DOHH2 (cell line): ENCODE measurements at regions not wholly inside any gene's neighbourhood (a gene's known extent, or its start where the extent isn't known, plus 50 kb on each side); places are given as distances from the start of the nearest gene placed in this dataset.

Source experiments
- H3F3A ChIP-seq: fragments of 200-600 bp; sonication (generic), shearing (Covaris generic); 2 replicates; pipeline ENCODE4 v1.6.0; 2016; ENCODE audit warnings: antibody characterized with exemption, mild to moderate bottlenecking; ENCODE audit not compliant: control insufficient read depth, insufficient read depth
- H3K27ac ChIP-seq: fragments of 200-600 bp; sonication (generic); 2 replicates; pipeline ENCODE4 v1.5.1; 2014; ENCODE audit warnings: low read depth, mild to moderate bottlenecking, low read length, moderate library complexity
- H3K27me3 ChIP-seq: fragments of 200-600 bp; sonication (generic); 2 replicates; pipeline ENCODE4 v1.6.1; 2014; ENCODE audit warnings: mild to moderate bottlenecking, low read length, mixed read lengths; ENCODE audit not compliant: control insufficient read depth
- H3K36me3 ChIP-seq: fragments of 200-600 bp; sonication (generic); 2 replicates; pipeline ENCODE4 v1.6.1; 2014; ENCODE audit warnings: mild to moderate bottlenecking, low read length, moderate library complexity, mixed read lengths; ENCODE audit not compliant: control insufficient read depth
- H3K4me1 ChIP-seq: fragments of 200-600 bp; sonication (generic); 2 replicates; pipeline ENCODE4 v1.6.1; 2014; ENCODE audit warnings: mild to moderate bottlenecking, low read length, mixed read lengths; ENCODE audit not compliant: control insufficient read depth
- H3K4me2 ChIP-seq: fragments of 200-600 bp; sonication (generic); 2 replicates; pipeline ENCODE4 v1.6.0; 2014; ENCODE audit warnings: mild to moderate bottlenecking, low read length, moderate library complexity
- H3K4me3 ChIP-seq: fragments of 200-600 bp; sonication (generic); 2 replicates; pipeline ENCODE4 v1.5.1; 2014; ENCODE audit warnings: mild to moderate bottlenecking, low read length, mixed read lengths
- H3K79me2 ChIP-seq: fragments of 200-600 bp; sonication (generic); 2 replicates; pipeline ENCODE4 v1.6.1; 2014; ENCODE audit warnings: mild to moderate bottlenecking, low read length, mixed read lengths; ENCODE audit not compliant: control insufficient read depth
- H3K9me2 ChIP-seq: fragments of 200-600 bp; sonication (generic); replicated peaks from 2 replicates; pipeline ENCODE4 v1.6.1; 2014; ENCODE audit warnings: mild to moderate bottlenecking, low read length, mixed read lengths; ENCODE audit not compliant: control insufficient read depth
- H3K9me3 ChIP-seq: fragments of 200-600 bp; sonication (generic); 2 replicates; pipeline ENCODE4 v1.6.1; 2014; ENCODE audit warnings: antibody characterized with exemption, low read length, mixed read lengths; ENCODE audit not compliant: control insufficient read depth, insufficient read depth
- H4K20me1 ChIP-seq: fragments of 200-600 bp; sonication (generic); 2 replicates; pipeline ENCODE4 v1.6.0; 2014; ENCODE audit warnings: low read depth, mild to moderate bottlenecking, antibody characterized with exemption, low read length, moderate library complexity; ENCODE audit not compliant: control insufficient read depth, insufficient read depth
- CTCF ChIP-seq: fragments of 200-600 bp; sonication (generic); IDR thresholded peaks from one replicate; pipeline ENCODE4 v1.5.1; 2014; ENCODE audit warnings: antibody characterized with exemption, mild to moderate bottlenecking, low read depth, low read length; ENCODE audit not compliant: poor library complexity, severe bottlenecking
- EZH2phosphoT487 ChIP-seq: fragments of 200-600 bp; sonication (generic); IDR thresholded peaks from 2 replicates; pipeline ENCODE4 v1.6.1; 2017; ENCODE audit warnings: borderline replicate concordance, mild to moderate bottlenecking, antibody characterized with exemption, low read length, moderate library complexity, mixed read lengths

GRCh38 chr22:27690599-27690998 lies 111.0 kb downstream of the MN1 start:
- no peaks in the 10 kb centered on the region for H4K20me1 ChIP-seq
- no peaks in the 10 kb centered on the region for H3F3A ChIP-seq
- no peak overlapping the region for H3K4me2 ChIP-seq
- no peak overlapping the region for H3K27ac ChIP-seq
- no peaks in the 10 kb centered on the region for H3K9me2 ChIP-seq
- no peaks in the 10 kb centered on the region for H3K27me3 ChIP-seq
- no peak for TF ChIP-seq EZH2phosphoT487
- TF ChIP-seq CTCF = no peak
- H3K79me2 ChIP-seq = no peaks in the 10 kb centered on the region
- H3K9me3 ChIP-seq = no peaks in the 10 kb centered on the region
- H3K4me3 ChIP-seq = no peak overlapping the region
- no peaks in the 10 kb centered on the region for H3K36me3 ChIP-seq
- H3K4me1 ChIP-seq = no peaks in the 10 kb centered on the region

DNA sequence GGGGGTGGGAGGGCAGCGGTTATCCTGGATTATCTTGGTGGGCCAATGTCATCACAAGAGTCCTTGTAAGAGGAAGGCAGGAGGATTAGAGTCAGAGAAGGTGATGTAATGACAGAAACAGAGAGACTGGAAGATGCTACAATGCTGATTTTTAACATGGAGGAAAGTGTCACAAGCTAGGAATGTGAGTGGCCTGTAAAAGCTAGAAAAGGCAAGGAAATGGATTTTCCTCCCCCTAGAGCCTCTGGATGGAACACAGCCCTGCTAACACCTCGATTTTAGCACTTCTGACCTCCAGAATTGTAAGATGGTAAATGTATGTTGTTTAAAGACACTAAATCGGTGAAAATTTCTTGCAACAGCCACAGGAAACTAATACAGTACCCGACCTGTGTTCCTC lies 109.3 kb downstream of the MN1 start:
- Histone ChIP-seq H4K20me1 (no peaks in the 10 kb centered on the region), H3K79me2 (no peaks in the 10 kb centered on the region), H3K9me3 (no peaks in the 10 kb centered on the region), H3F3A (no peaks in the 10 kb centered on the region), H3K4me1 (no peaks in the 10 kb centered on the region), H3K36me3 (no peaks in the 10 kb centered on the region), H3K4me2 (no peak overlapping the region), H3K9me2 (no peaks in the 10 kb centered on the region), H3K27ac (no peak overlapping the region), H3K4me3 (no peak overlapping the region), H3K27me3 (no peaks in the 10 kb centered on the region)
- TF ChIP-seq EZH2phosphoT487 = no peak

GRCh38 chr22:27695925-27696324 lies 105.6 kb downstream of the MN1 start:
- no peaks in the 10 kb centered on the region for H3K9me3 ChIP-seq
- H3K27me3 ChIP-seq = no peaks in the 10 kb centered on the region
- no peaks in the 10 kb centered on the region for H4K20me1 ChIP-seq
- TF ChIP-seq EZH2phosphoT487 (no peak), CTCF (no peak)
- H3K4me1 ChIP-seq = no peaks in the 10 kb centered on the region
- H3F3A ChIP-seq = no peaks in the 10 kb centered on the region
- no peaks in the 10 kb centered on the region for H3K9me2 ChIP-seq
- H3K36me3 ChIP-seq = no peaks in the 10 kb centered on the region
- no peak overlapping the region for H3K4me2 ChIP-seq
- H3K27ac ChIP-seq = no peak overlapping the region
- H3K79me2 ChIP-seq = no peaks in the 10 kb centered on the region
- no peak overlapping the region for H3K4me3 ChIP-seq

- no peak overlapping the region for H3K4me2 ChIP-seq
- no peaks in the 10 kb centered on the region for H4K20me1 ChIP-seq
- no peaks in the 10 kb centered on the region for H3K4me1 ChIP-seq
- no peak overlapping the region for H3K4me3 ChIP-seq
- H3K27ac ChIP-seq = no peak overlapping the region
- no peaks in the 10 kb centered on the region for H3K9me3 ChIP-seq
- H3K9me2 ChIP-seq = no peaks in the 10 kb centered on the region
- no peaks in the 10 kb centered on the region for H3K36me3 ChIP-seq
- H3K27me3 ChIP-seq = no peaks in the 10 kb centered on the region
- H3K79me2 ChIP-seq = no peaks in the 10 kb centered on the region
- no peak for TF ChIP-seq EZH2phosphoT487
- TF ChIP-seq CTCF = no peak
- H3F3A ChIP-seq = no peaks in the 10 kb centered on the region
Measured at GRCh38 chr22:27697888-27698287, 103.7 kb downstream of the MN1 start.
